ENCODE measurements at regions not wholly inside any gene's neighbourhood (a gene's known extent, or its start where the extent isn't known, plus 50 kb on each side); places are given as distances from the start of the nearest gene placed in this dataset.

- TF ChIP-seq CTCF (IDR thresholded peaks at IDR 0.05; ENCODE audit: insufficient read depth, low read depth, low read length): no peak
- DNase-seq (ENCODE audit: low read depth): no peak
- H3K4me3 ChIP-seq (ENCODE audit: low read depth, low read length): no peak overlapping the region
Measured at GRCh38 chr5:67996596-67996995, 219.0 kb upstream of the PIK3R1 start.

DNA sequence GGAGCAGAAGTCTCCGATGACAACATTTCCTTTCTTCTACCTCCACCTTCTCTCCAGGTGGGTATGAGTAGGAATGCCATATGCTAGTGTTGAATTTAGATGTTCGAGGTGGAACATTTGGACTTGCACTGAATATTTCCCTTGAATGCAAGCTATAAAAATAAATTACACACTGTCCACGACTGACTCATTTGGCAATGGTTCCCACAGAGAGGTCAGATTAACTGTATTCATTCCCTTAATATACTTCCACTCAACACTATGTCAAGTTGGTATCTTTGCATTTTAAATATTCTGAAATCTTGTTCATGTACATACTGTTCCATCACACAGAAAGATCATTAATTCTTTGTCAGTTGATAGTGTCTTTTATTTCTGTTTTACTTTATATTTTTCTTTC, 222.6 kb upstream of the PIK3R1 start:
- H3K4me3 ChIP-seq (ENCODE audit: low read depth, low read length): no peak overlapping the region
- no peak for TF ChIP-seq CTCF (IDR thresholded peaks at IDR 0.05; ENCODE audit: insufficient read depth, low read depth, low read length)
- DNase-seq (ENCODE audit: low read depth): peak; percentile 32

GRCh38 chr5:67989456-67989855, 226.1 kb upstream of the PIK3R1 start:
- no peak overlapping the region for H3K4me3 ChIP-seq (ENCODE audit: low read depth, low read length)
- peak; percentile 11 for TF ChIP-seq CTCF (IDR thresholded peaks at IDR 0.05; ENCODE audit: insufficient read depth, low read depth, low read length)
- DNase-seq (ENCODE audit: low read depth): peak; percentile 71

GRCh38 chr5:67986761-67987160, 228.8 kb upstream of the PIK3R1 start:
- H3K4me3 ChIP-seq (ENCODE audit: low read depth, low read length): no peak overlapping the region
- no peak for TF ChIP-seq CTCF (IDR thresholded peaks at IDR 0.05; ENCODE audit: insufficient read depth, low read depth, low read length)
- no peak for DNase-seq (ENCODE audit: low read depth)

- H3K4me3 ChIP-seq (ENCODE audit: low read depth, low read length): no peak overlapping the region
- DNase-seq (ENCODE audit: low read depth): peak; percentile 47
- TF ChIP-seq CTCF (IDR thresholded peaks at IDR 0.05; ENCODE audit: insufficient read depth, low read depth, low read length): no peak
Measured at GRCh38 chr5:67985686-67986387, 229.7 kb upstream of the PIK3R1 start.

- no peak overlapping the region for H3K4me3 ChIP-seq (ENCODE audit: low read depth, low read length)
- TF ChIP-seq CTCF (IDR thresholded peaks at IDR 0.05; ENCODE audit: insufficient read depth, low read depth, low read length): no peak
- no peak for DNase-seq (ENCODE audit: low read depth)
Measured at GRCh38 chr5:67984546-67984945, 231.0 kb upstream of the PIK3R1 start.
